Astrocyte of the spinal cord (primary cell): ENCODE measurements at regions not wholly inside any gene's neighbourhood (a gene's known extent, or its start where the extent isn't known, plus 50 kb on each side); places are given as distances from the start of the nearest gene placed in this dataset.
"Not testable (repeated sequence)": the region's sequence is repeated elsewhere in the genome, so short reads cannot be mapped to it uniquely, and the experiment has no call there.

Source experiments
- DNase-seq: peaks from one replicate; pipeline ENCODE4 v3.0.0; 2011; ENCODE audit warnings: low read depth, low spot score
- H3K4me3 ChIP-seq: 2 replicates; pipeline ENCODE4 v1.5.1; 2011; ENCODE audit warnings: low read depth, mild to moderate bottlenecking, low read length, moderate library complexity
- in situ Hi-C: cut with HindIII; loops from 2 replicates; pipeline ENCODE4 v1.10.0; 2017; ENCODE audit warnings: low sequenced_read_pairs
- TF ChIP-seq, protein P1 (sequence below): IDR thresholded peaks from 2 replicates; pipeline ENCODE4 v1.5.1; 2012; ENCODE audit warnings: low read depth, mild to moderate bottlenecking, low read length, inconsistent platforms

DNA sequence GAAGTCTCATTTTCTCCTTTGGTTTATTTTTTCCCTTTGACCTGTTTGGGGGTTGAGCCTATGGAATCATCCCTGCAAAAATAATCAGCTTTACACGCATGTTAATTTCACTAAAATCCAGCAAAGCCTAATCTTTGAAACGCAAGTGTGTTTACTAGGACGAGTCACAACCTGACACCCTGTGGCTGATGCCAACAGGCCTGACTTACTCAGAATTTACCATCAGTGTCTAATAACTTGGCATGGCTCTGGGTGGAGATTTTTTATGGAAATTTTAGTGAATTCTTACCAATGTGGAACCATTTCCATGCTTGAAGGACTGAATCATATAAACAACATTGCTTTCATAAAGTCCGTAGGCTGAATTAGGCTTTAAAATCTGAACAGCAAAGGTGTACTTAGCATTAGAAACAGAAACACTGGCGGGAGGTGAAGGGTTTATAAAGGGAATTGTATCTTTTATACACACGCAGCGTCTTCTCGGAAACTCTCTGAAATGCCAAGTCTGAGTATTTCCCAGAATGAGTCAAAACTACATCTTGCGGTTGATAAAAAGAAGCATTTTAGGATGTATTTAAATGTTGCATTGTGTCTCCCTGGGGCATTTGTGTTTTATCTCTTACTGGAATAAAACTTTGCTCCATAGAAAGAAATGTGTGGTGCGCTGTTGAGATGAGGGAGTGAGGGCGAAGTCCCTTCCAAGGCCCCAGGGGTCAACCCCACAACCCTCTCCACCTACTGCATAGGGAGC is 81.2 kb downstream of the DACT2 start:
- TF ChIP-seq, protein P1, sequence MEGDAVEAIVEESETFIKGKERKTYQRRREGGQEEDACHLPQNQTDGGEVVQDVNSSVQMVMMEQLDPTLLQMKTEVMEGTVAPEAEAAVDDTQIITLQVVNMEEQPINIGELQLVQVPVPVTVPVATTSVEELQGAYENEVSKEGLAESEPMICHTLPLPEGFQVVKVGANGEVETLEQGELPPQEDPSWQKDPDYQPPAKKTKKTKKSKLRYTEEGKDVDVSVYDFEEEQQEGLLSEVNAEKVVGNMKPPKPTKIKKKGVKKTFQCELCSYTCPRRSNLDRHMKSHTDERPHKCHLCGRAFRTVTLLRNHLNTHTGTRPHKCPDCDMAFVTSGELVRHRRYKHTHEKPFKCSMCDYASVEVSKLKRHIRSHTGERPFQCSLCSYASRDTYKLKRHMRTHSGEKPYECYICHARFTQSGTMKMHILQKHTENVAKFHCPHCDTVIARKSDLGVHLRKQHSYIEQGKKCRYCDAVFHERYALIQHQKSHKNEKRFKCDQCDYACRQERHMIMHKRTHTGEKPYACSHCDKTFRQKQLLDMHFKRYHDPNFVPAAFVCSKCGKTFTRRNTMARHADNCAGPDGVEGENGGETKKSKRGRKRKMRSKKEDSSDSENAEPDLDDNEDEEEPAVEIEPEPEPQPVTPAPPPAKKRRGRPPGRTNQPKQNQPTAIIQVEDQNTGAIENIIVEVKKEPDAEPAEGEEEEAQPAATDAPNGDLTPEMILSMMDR: no peak
- H3K4me3 ChIP-seq: no peak overlapping the region
- in situ Hi-C loops: no loop called here
- no peak for DNase-seq

DNA sequence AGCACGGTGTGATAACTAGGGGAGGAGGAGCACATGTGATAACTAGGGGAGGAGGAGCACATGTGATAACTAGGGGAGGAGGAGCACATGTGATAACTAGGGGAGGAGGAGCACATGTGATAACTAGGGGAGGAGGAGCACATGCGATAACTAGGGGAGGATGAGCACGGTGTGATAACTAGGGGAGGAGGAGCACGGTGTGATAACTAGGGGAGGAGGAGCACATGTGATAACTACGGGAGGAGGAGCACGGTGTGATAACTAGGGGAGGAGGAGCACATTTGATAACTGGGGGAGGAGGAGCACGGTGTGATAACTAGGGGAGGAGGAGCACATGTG is 85.7 kb downstream of the DACT2 start:
- DNase-seq, H3K4me3 ChIP-seq, in situ Hi-C loops: not testable (repeated sequence)

- TF ChIP-seq, protein P1: no peak
These were observed 86.3 kb downstream of the DACT2 start for GRCh38 chr6:168232989-168233874.

DNA sequence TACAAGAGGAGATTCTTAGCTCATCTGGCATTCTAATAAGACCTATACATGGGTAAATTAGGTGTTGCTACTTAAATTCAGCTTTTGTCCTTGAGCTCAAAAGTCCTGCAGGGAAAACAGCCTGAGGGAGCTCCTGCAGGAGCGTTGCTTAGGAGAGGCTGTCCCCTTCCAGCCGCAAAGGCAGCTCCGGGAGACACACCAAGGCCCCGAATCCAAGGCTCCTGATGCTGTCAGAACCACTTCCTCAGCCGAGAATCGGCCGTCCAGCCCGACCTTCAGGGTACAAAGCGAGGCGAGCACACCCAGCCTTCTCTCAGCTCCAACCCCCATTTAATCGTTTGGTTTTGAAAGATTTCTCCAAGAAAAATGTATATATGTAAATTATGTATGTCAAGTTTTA is 87.0 kb downstream of the DACT2 start:
- TF ChIP-seq, protein P1: no peak
- in situ Hi-C loops: no loop called here
- H3K4me3 ChIP-seq: no peak overlapping the region
- no peak for DNase-seq

More at GRCh38 chr6:168232989-168233874, 86.3 kb downstream of the DACT2 start:
- in situ Hi-C loops: no loop called here
- H3K4me3 ChIP-seq: no peak overlapping the region
- DNase-seq: no peak

GRCh38 chr6:168232062-168232461 is 87.5 kb downstream of the DACT2 start:
- TF ChIP-seq, protein P1: no peak

DNA sequence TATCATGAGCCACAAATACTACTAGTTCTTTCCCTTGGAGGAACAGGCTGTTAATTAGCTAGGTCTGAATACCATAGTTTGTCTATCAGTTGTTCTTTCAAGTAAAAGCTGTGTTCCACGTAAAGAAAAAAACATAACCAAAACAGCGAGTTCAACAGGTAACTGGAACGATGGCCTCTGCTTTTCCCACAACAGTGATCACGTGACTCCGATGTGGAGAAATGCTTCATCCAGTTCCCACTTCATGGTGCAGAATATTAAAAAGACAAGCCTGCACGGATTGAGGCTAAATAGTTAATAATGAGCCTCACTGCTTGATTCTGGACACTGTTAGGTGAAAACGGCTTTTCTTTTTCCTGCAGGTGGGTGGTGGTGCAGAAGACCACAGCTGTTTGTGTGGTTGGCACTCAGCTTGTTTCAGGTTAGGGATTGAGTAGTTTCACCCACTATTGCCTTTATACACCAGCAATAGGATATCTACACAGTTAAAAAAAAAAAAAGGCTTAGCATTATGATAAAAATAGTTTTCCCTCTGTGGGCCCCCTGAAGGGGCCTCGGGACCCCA is 88.1 kb downstream of the DACT2 start:
- H3K4me3 ChIP-seq: no peak overlapping the region
- TF ChIP-seq, protein P1: no peak
- in situ Hi-C loops: no loop called here
- DNase-seq: no peak

More at GRCh38 chr6:168232062-168232461, 87.5 kb downstream of the DACT2 start:
- in situ Hi-C loops: no loop called here
- no peak overlapping the region for H3K4me3 ChIP-seq
- DNase-seq: no peak
